ENCODE measurements at regions not wholly inside any gene's neighbourhood (a gene's known extent, or its start where the extent isn't known, plus 50 kb on each side); places are given as distances from the start of the nearest gene placed in this dataset.

GRCh38 chr6:24053057-24053456, 73.0 kb upstream of the NRSN1 start:
- no peak for TF ChIP-seq SP1 (IDR thresholded peaks at IDR 0.05; ENCODE audit: low read depth)
- no peak for TF ChIP-seq ZNF274 (IDR thresholded peaks at IDR 0.05; ENCODE audit: low read depth, low read length)
- TF ChIP-seq, protein P1, sequence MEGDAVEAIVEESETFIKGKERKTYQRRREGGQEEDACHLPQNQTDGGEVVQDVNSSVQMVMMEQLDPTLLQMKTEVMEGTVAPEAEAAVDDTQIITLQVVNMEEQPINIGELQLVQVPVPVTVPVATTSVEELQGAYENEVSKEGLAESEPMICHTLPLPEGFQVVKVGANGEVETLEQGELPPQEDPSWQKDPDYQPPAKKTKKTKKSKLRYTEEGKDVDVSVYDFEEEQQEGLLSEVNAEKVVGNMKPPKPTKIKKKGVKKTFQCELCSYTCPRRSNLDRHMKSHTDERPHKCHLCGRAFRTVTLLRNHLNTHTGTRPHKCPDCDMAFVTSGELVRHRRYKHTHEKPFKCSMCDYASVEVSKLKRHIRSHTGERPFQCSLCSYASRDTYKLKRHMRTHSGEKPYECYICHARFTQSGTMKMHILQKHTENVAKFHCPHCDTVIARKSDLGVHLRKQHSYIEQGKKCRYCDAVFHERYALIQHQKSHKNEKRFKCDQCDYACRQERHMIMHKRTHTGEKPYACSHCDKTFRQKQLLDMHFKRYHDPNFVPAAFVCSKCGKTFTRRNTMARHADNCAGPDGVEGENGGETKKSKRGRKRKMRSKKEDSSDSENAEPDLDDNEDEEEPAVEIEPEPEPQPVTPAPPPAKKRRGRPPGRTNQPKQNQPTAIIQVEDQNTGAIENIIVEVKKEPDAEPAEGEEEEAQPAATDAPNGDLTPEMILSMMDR (IDR thresholded peaks at IDR 0.05 in 2 of 3, conservative IDR thresholded peaks at IDR 0.05 in 1 of 3; ENCODE audit: borderline replicate concordance in 1 of 3, insufficient read depth in 1 of 3, low read depth in 2 of 3, low read length in 2 of 3) = no peak
- TF ChIP-seq JUND (IDR thresholded peaks at IDR 0.05) = no peak
- no peak for TF ChIP-seq RAD21 (IDR thresholded peaks at IDR 0.05; ENCODE audit: low read depth)
- no peak for TF ChIP-seq POLR2A (IDR thresholded peaks at IDR 0.05; ENCODE audit: borderline replicate concordance, extremely low read depth, insufficient read depth, insufficient read length)
- TF ChIP-seq EZH2 (IDR thresholded peaks at IDR 0.05) = no peak
- TF ChIP-seq MAX (IDR thresholded peaks at IDR 0.05) = no peak
- TF ChIP-seq EZH2phosphoT487 (IDR thresholded peaks at IDR 0.05; ENCODE audit: borderline replicate concordance) = no peak
- TF ChIP-seq POLR2AphosphoS5 (IDR thresholded peaks at IDR 0.05; ENCODE audit: low read depth, low read length) = no peak
